ENCODE measurements at regions not wholly inside any gene's neighbourhood (a gene's known extent, or its start where the extent isn't known, plus 50 kb on each side); places are given as distances from the start of the nearest gene placed in this dataset.

GRCh38 chr3:124516333-124516732 lies 213.9 kb upstream of the UMPS start:
- DNase-seq (ENCODE audit: low read depth) = no peak
- TF ChIP-seq, protein P1, sequence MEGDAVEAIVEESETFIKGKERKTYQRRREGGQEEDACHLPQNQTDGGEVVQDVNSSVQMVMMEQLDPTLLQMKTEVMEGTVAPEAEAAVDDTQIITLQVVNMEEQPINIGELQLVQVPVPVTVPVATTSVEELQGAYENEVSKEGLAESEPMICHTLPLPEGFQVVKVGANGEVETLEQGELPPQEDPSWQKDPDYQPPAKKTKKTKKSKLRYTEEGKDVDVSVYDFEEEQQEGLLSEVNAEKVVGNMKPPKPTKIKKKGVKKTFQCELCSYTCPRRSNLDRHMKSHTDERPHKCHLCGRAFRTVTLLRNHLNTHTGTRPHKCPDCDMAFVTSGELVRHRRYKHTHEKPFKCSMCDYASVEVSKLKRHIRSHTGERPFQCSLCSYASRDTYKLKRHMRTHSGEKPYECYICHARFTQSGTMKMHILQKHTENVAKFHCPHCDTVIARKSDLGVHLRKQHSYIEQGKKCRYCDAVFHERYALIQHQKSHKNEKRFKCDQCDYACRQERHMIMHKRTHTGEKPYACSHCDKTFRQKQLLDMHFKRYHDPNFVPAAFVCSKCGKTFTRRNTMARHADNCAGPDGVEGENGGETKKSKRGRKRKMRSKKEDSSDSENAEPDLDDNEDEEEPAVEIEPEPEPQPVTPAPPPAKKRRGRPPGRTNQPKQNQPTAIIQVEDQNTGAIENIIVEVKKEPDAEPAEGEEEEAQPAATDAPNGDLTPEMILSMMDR (IDR thresholded peaks at IDR 0.05; ENCODE audit: control insufficient read depth, insufficient read depth, low read depth, low read length, missing control alignments) = no peak
- H3K4me3 ChIP-seq (ENCODE audit: control insufficient read depth, low read depth, low read length) = no peak overlapping the region

GRCh38 chr3:124517306-124517705 lies 212.9 kb upstream of the UMPS start:
- no peak overlapping the region for H3K4me3 ChIP-seq (ENCODE audit: control insufficient read depth, low read depth, low read length)
- no peak for DNase-seq (ENCODE audit: low read depth)
- TF ChIP-seq, protein P1 (IDR thresholded peaks at IDR 0.05; ENCODE audit: control insufficient read depth, insufficient read depth, low read depth, low read length, missing control alignments) = no peak

DNA sequence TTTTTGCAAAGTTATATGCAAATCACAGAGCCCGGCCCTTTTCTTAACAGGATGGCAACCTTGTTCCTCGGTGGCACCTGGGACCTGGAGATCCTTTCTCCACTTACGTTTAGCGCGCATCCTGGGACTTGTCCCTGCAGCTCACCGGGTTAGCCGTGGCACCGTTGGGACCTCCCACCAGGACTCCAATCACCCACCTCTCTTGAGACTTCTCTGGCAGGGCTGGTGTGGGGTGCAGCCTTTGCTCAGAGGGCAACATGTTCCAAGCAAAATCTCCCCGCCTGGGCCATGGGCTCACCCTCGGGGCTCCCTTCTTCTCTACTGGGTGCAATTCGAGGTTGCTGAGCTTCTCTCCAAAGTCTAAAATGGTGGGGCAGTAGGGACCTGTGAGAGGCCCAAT lies 211.9 kb upstream of the UMPS start:
- DNase-seq (ENCODE audit: low read depth) = no peak
- no peak overlapping the region for H3K4me3 ChIP-seq (ENCODE audit: control insufficient read depth, low read depth, low read length)
- TF ChIP-seq, protein P1 (IDR thresholded peaks at IDR 0.05; ENCODE audit: control insufficient read depth, insufficient read depth, low read depth, low read length, missing control alignments) = no peak

DNA sequence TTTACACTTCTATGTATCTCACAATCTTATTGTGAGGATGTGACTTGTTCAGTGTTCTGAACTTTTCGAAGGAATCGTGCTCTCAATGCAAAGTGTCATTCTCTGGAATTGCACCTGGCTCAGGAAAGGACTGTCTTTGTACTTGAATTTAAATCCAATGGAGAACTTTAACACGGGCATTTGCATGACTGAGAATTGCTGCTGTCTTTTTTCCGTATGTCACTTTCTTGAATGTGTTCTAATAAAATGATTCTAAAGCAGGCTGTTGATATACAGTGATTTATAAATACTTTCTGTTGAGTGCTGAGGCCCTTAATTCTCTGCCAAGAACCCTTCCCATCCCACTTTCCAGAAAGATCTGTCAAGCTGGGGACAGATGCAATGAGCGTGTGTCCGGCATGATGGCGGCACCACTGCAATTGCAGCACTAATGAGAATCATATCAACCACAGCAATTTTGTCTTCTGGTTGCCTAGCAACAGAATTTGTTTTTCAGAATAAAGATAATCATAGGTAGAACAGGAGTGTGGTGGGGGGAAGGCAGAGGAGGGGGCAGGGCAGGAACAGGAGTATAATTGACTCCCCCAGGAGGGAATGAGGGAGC lies 210.6 kb upstream of the UMPS start:
- DNase-seq (ENCODE audit: low read depth) = no peak
- H3K4me3 ChIP-seq (ENCODE audit: control insufficient read depth, low read depth, low read length) = no peak overlapping the region
- TF ChIP-seq, protein P1 (IDR thresholded peaks at IDR 0.05; ENCODE audit: control insufficient read depth, insufficient read depth, low read depth, low read length, missing control alignments) = no peak

DNA sequence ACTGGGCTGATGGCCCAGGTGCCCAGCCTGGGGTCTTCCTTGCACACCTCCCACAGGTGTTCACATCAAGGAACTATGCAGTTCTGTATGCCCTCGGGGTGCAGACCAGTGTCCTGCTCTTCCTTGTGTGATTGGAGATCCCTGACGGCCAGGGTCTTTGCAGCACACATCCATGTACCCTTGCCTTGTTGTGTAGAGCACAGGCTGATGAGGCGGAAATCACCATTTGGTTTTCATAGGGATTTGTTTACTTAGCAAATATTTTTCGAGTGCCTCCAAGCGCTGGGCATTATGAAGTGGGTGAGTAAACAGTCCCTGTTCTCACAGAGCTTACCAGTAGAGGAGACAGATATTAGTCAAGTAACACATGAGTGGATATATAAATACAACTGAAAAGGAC lies 209.3 kb upstream of the UMPS start:
- TF ChIP-seq, protein P1 (IDR thresholded peaks at IDR 0.05; ENCODE audit: control insufficient read depth, insufficient read depth, low read depth, low read length, missing control alignments) = no peak
- DNase-seq (ENCODE audit: low read depth) = no peak
- no peak overlapping the region for H3K4me3 ChIP-seq (ENCODE audit: control insufficient read depth, low read depth, low read length)

- DNase-seq (ENCODE audit: low read depth) = no peak
- TF ChIP-seq, protein P1 (IDR thresholded peaks at IDR 0.05; ENCODE audit: control insufficient read depth, insufficient read depth, low read depth, low read length, missing control alignments) = no peak
- no peak overlapping the region for H3K4me3 ChIP-seq (ENCODE audit: control insufficient read depth, low read depth, low read length)
Measured at GRCh38 chr3:124522082-124522625, 208.1 kb upstream of the UMPS start.
